Islet precursor cell (in vitro differentiated cells): ENCODE measurements at regions not wholly inside any gene's neighbourhood (a gene's known extent, or its start where the extent isn't known, plus 50 kb on each side); places are given as distances from the start of the nearest gene placed in this dataset.
"Not testable (repeated sequence)": the region's sequence is repeated elsewhere in the genome, so short reads cannot be mapped to it uniquely, and the experiment has no call there.

Experiments used
- DNase-seq: peaks from one replicate; pipeline ENCODE4 v3.0.0-alpha.2; 2018

DNA sequence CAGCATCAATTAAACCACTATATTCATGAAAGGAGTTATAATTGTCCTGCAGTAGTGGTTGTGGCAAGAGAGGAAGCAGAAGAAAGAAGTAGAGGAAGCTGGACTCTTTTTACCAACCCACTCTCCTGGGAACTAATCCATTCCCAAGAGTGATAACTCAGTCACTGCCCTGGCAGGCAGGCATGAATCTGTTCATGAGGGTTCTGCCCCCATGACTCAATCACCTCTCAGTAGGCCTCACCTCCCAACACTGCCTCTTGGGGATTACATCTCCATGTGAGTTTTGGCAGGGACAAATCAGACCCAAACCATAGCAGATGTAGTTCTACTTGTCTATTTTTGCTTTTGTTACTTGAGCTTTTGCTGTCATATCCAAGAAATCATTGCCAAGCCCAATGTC, 232.7 kb upstream of the MAP2 start:
- DNase-seq, result no peak

- DNase-seq, result no peak
Measured at GRCh38 chr2:209194717-209195116, 229.1 kb upstream of the MAP2 start.

- peak; percentile 47 for DNase-seq
Measured at GRCh38 chr2:209208211-209208610, 215.6 kb upstream of the MAP2 start.

DNA sequence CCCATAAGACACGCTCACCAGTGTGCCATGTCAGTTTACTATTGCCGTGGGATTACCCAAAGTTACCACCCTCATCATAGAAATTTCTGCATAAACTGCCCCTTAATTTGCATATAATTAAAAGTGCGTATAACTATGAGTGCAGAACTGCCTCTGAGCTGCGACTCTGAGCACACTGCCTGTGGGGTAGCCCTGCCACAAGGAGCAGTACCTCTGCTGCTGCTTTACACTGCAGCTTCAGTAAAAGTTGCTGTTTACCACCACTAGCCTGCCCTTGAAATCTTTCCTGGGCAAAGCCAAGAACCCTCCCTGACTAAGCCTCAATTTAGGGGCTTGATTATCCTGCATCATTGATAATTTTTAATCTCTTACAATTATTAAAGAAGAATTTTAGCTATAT, 213.9 kb upstream of the MAP2 start:
- no peak for DNase-seq

- no peak for DNase-seq
Measured at GRCh38 chr2:209230560-209230959, 193.3 kb upstream of the MAP2 start.

GRCh38 chr2:209236377-209236776, 187.5 kb upstream of the MAP2 start:
- DNase-seq, result peak; percentile 57

DNA sequence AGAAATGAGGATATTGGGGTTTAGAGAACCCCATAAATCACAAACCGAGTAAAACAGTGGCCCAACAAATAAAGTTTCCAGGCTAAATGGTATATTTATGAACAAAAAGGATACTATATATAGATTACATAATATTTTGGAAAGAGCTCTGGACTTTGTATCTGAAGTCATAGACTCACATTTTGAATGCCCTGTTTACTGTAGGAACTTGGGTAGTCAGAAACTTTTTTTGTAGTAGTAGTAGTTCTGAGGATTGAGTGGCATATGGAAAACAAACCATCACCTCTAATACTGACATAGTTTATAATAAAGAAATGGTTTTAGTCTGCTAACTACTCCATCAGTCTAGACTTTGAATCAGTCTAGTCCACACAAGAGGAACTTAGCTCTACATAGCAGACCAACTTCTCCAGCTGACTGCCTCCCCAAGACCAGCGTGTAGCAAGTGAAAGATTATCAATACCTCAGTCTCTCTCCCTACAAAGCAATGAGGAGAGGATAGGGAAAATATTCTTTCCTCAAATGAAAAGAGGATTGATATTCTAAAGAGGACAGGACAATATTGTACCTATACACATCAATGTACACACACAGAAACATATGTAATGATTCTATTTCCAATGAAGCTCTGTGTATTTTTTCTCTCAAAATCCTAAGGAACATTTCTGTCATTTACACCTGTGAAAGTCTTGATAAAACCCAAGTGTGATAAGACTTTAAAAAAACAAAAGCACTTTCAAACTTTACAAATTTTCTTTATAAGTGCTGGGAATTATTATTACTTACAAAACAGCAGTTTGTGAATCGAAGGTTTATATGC, 184.9 kb upstream of the MAP2 start:
- DNase-seq, result no peak

DNA sequence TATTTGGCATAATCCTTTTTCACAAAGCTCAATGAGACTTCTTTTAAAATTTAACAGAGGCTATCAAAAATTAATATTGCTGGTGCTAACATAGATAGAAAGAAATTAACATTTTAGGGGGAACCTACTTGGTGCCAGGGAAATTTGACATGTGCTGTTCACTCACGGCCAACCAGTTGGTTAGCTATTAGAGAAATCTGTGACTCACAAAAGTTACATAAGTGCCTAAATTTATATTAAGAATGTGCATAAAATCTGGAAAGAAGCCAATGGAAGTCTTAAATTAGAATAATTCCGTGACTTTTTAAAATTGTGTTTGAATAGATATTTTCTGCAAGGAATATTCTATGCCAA, 184.3 kb upstream of the MAP2 start:
- no peak for DNase-seq

DNA sequence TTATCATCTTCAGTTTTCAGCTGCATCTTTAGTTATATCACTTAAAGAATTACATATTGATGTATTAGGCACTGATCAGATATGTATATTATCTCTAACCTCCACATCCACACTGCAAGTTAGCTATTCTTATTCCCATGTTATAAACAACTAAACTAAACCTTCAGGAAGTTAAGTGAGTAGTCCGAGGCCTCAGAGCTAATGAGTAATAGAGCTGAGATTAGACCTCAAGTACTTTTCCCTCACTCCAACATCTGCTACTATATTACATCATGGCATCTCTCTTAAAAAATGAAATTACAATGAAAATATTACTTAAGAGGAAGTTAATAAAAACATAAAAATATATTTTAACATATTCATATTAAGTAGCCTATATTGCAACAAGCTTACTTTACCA, 183.6 kb upstream of the MAP2 start:
- DNase-seq, result no peak

GRCh38 chr2:209253544-209253943, 170.3 kb upstream of the MAP2 start:
- DNase-seq, result no peak

- DNase-seq, result no peak
Measured at GRCh38 chr2:209259767-209260166, 164.1 kb upstream of the MAP2 start.

DNA sequence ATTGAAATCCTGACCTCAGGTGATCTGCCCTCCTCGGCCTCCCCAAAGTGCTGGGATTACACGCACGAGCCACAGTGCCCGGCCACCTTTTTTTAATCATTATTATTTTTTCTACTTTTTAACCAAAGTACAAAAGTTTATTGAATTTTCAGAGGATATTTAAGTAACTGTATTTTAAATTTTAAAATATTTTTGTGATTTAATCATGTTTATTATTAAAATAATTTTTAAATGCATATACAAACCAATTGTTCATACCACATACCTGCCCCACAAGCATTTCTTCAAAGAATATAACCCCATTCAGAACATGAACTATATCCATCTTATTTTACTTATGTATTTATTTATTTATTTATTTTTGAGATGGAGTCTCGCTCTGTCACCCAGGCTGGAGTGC, 163.6 kb upstream of the MAP2 start:
- DNase-seq, result no peak

- not testable (repeated sequence) for DNase-seq
Measured at GRCh38 chr2:209261366-209262053, 162.3 kb upstream of the MAP2 start.

- no peak for DNase-seq
Measured at GRCh38 chr2:209269024-209269423, 154.8 kb upstream of the MAP2 start.

GRCh38 chr2:209276000-209276399, 147.8 kb upstream of the MAP2 start:
- DNase-seq, result no peak

- DNase-seq, result no peak
Measured at GRCh38 chr2:209277444-209277843, 146.4 kb upstream of the MAP2 start.

GRCh38 chr2:209298601-209299000, 125.2 kb upstream of the MAP2 start:
- DNase-seq, result no peak

DNA sequence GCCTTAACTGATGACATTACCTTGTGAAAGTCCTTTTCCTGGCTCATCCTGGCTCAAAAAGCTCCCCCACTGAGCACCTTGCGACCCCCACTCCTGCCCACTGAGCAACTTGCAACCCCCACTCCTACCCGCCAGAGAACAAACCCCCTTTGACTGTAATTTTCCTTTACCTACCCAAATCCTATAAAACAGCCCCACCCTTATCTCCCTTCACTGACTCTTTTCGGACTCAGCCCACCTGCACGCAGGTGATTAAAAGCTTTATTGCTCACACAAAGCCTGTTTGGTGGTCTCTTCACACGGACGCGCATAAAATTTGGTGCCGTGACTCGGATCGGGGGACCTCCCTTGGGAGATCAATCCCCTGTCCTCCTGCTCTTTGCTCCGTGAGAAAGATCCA, 124.4 kb upstream of the MAP2 start:
- not testable (repeated sequence) for DNase-seq

DNA sequence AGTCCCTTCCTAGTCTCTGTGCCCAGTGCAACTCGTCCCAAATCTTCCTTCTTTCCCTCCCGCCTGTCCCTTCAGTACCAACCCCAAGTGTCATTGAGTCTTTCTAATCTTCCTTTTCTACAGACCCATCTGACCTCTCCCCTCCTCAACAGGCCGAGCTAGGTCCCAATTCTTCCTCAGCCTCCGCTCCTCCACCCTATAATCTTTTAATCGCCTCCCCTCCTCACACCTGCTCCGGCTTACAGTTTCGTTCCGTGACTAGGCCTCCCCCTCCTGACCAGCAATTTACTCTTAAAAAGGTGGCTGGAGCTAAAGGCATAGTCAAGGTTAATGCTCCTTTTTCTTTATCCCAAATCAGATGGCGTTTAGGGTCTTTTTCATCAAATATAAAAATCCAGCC, 123.1 kb upstream of the MAP2 start:
- DNase-seq, result not testable (repeated sequence)

DNA sequence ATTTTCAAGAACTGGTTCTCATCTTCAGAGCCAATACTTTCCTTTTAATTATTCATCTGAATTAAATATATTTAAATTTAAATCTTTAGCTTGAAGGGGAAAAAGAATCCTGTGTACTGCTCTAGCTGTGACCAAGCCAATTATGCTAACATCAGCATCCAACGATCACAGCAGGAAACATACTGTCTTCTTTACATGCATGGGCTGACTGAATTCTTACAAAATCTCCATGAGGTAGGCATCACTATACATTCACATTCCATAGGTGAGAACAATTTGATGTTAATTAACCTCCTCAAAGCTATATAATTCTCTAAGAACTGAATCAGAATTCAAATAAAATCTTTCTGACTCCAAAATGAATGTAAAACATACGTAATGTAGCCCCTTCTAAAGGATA, 118.8 kb upstream of the MAP2 start:
- no peak for DNase-seq

DNA sequence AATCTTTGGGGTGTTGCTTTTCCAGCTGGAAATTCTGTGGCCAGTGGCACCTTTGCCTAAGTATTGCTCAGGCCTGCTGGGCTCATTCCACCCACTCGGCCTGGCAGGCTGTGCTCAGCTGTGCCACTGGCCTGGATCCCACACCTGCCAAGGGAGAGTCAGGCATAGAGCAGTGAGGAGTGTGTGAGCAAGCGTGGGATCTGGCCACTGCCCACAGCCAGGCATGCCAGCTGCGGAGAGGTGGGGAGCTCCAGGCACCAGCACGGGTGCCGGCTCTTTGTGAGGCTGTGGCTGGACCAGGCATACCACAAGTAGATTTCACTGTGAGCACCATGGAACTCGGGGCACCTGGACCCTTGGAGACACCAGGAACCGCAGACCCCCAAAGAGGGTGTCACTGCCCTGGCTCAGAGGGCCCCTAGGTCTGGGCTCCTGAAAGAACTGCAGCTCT, 118.1 kb upstream of the MAP2 start:
- DNase-seq, result no peak

DNA sequence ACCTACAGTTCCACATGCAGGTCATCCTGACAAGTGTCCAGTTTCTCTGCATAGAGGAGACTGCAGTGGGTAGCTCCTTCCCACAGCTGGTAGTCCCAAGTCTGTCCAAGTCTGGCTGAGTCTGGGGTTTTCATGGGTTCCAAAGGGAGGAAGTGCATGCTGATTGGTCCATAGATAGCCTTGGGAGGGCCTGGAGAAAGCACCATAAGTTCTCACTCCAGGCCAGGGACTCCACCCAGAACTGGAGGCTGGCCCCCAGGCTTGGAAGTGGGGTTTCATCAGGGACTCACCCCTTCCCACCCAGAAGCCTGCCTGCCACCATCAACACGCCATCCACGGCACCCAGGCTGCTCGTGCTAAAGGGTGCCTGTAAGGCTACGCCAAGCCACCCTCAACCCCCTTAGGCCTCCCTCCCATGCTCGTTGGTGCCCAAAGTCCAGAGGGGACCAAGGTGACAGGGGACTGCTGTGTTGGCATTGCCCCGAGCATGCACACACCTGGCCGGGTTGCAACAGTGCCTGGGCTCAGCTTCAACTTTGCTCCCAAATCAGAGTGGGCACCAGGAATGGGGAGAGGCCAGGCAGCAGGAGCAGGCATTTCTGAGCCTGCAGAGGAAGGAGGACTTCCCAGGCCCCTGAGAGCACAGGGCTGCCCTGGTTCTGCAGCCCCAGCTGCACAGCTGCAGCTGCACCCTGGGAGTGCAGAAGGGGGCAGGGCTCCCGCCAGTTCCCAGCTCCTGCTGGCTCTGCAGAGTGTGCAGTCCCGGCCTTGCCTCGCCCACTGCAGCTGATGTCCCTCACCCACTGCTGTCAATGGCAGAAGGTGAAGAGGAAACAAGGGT, 116.5 kb upstream of the MAP2 start:
- DNase-seq, result no peak

- no peak for DNase-seq
Measured at GRCh38 chr2:209308415-209308814, 115.4 kb upstream of the MAP2 start.

GRCh38 chr2:209311948-209312347, 111.9 kb upstream of the MAP2 start:
- DNase-seq, result no peak
